HL-60 (cell line): ENCODE measurements at regions not wholly inside any gene's neighbourhood (a gene's known extent, or its start where the extent isn't known, plus 50 kb on each side); places are given as distances from the start of the nearest gene placed in this dataset.

Experiments
- DNase-seq, 2 experiments: peaks; one replicate each; pipeline ENCODE4 v3.0.0-alpha.2; 2010 to 2020; ENCODE audit warnings: low read depth in 1 of 2, low spot score in 1 of 2
- H3K27ac ChIP-seq: fragments of 250-450 bp; sonication (Bioruptor Pico); replicated peaks from 2 replicates; pipeline ENCODE4 v1.5.1; 2020; ENCODE audit warnings: mild to moderate bottlenecking, moderate library complexity
- H3K27me3 ChIP-seq: fragments of 250-450 bp; sonication (Bioruptor Pico); 2 replicates; pipeline ENCODE4 v1.5.1; 2021; ENCODE audit warnings: mild to moderate bottlenecking, moderate library complexity; ENCODE audit not compliant: insufficient read depth, poor library complexity, severe bottlenecking
- H3K4me3 ChIP-seq: replicated peaks from 2 replicates; pipeline ENCODE4 v1.5.1; 2011; ENCODE audit warnings: mild to moderate bottlenecking, control low read depth, low read length; ENCODE audit not compliant: insufficient read depth
- CTCF ChIP-seq: IDR thresholded peaks from one replicate; pipeline ENCODE4 v1.5.1; 2011; ENCODE audit warnings: low read length, control low read depth, inconsistent platforms; ENCODE audit not compliant: insufficient read depth
- GABPA ChIP-seq: IDR thresholded peaks from 2 replicates; pipeline ENCODE4 v1.6.1; 2012; ENCODE audit warnings: low read depth
- POLR2AphosphoS5 ChIP-seq: IDR thresholded peaks from 2 replicates; pipeline ENCODE4 v1.6.1; 2012; ENCODE audit warnings: low read depth
- REST ChIP-seq: IDR thresholded peaks from 2 replicates; pipeline ENCODE4 v1.6.1; 2012; ENCODE audit warnings: low read depth; ENCODE audit not compliant: insufficient replicate concordance
- SPI1 ChIP-seq: IDR thresholded peaks from 2 replicates; pipeline ENCODE4 v1.6.1; 2012; ENCODE audit warnings: low read depth, mild to moderate bottlenecking, borderline replicate concordance

- no peak for DNase-seq
- H3K27me3 ChIP-seq: no peaks in the 10 kb centered on the region
- no peak overlapping the region for H3K27ac ChIP-seq
- no peak overlapping the region for H3K4me3 ChIP-seq
- no peak for TF ChIP-seq REST
- TF ChIP-seq CTCF: no peak
- TF ChIP-seq POLR2AphosphoS5: no peak
- TF ChIP-seq SPI1: no peak
- TF ChIP-seq GABPA: no peak
These were observed 206.2 kb downstream of the CRLF2 start for GRCh38 chrX:1006156-1006730.

- TF ChIP-seq POLR2AphosphoS5 (no peak), SPI1 (no peak), CTCF (no peak), GABPA (no peak), REST (no peak)
These were observed 209.8 kb downstream of the CRLF2 start for GRCh38 chrX:1002611-1003010.

GRCh38 chrX:997631-998137 lies 214.8 kb downstream of the CRLF2 start:
- TF ChIP-seq SPI1 (no peak), REST (no peak), GABPA (no peak)
- Histone ChIP-seq H3K27ac (no peak overlapping the region), H3K4me3 (no peak overlapping the region), H3K27me3 (no peaks in the 10 kb centered on the region)
- DNase-seq: no peak

More at GRCh38 chrX:1002611-1003010, 209.8 kb downstream of the CRLF2 start:
- no peak overlapping the region for H3K27ac ChIP-seq
- H3K4me3 ChIP-seq: no peak overlapping the region
- no peaks in the 10 kb centered on the region for H3K27me3 ChIP-seq
- no peak for DNase-seq
